Vagina (tissue), 2 donors: ENCODE measurements at regions not wholly inside any gene's neighbourhood (a gene's known extent, or its start where the extent isn't known, plus 50 kb on each side); places are given as distances from the start of the nearest gene placed in this dataset.

Experiments
- CTCF ChIP-seq, 3 experiments: fragments of 450-650 bp in 2 of 3; fragments of 200-600 bp in 1 of 3; sonication (generic) in 1 of 3; IDR thresholded peaks; one replicate each; pipeline ENCODE4 v1.5.1; 2017 to 2019; ENCODE audit warnings: antibody characterized with exemption in 3 of 3, mild to moderate bottlenecking in 2 of 3, moderate library complexity in 2 of 3
- POLR2A ChIP-seq, 2 donors: fragments of 450-650 bp; IDR thresholded peaks; one replicate each; pipeline ENCODE4 v1.6.1; 2017; ENCODE audit warnings: antibody characterized with exemption in 2 of 2, mild to moderate bottlenecking in 2 of 2, moderate library complexity in 2 of 2

- TF ChIP-seq CTCF (IDR thresholded peaks at IDR 0.05) (no peak), POLR2A (IDR thresholded peaks at IDR 0.05) (no peak)
These were observed 312.9 kb downstream of the PDCD6IP start for GRCh38 chr3:34111361-34111760.
